ENCODE measurements at regions not wholly inside any gene's neighbourhood (a gene's known extent, or its start where the extent isn't known, plus 50 kb on each side); places are given as distances from the start of the nearest gene placed in this dataset.

DNA sequence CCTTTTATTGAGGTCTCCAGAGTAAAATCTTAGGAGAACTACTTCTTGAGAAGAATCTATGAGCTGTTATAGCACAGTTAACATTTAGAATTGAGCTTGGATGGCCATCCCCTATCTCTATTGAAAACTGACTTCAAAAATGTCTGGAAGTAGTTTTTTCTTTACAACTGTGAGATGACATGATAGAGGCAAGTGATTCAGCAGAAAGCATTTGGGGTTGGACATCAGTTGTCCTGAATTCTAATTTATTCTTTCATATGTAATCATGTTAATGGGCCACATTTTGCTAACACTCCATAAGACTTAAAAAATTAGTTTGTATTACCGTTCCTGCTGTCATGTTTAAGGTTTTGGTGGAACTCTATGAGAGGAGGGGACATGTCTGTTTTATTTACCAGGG is 237.0 kb upstream of the SLC14A2 start:
- TF ChIP-seq, protein P1, sequence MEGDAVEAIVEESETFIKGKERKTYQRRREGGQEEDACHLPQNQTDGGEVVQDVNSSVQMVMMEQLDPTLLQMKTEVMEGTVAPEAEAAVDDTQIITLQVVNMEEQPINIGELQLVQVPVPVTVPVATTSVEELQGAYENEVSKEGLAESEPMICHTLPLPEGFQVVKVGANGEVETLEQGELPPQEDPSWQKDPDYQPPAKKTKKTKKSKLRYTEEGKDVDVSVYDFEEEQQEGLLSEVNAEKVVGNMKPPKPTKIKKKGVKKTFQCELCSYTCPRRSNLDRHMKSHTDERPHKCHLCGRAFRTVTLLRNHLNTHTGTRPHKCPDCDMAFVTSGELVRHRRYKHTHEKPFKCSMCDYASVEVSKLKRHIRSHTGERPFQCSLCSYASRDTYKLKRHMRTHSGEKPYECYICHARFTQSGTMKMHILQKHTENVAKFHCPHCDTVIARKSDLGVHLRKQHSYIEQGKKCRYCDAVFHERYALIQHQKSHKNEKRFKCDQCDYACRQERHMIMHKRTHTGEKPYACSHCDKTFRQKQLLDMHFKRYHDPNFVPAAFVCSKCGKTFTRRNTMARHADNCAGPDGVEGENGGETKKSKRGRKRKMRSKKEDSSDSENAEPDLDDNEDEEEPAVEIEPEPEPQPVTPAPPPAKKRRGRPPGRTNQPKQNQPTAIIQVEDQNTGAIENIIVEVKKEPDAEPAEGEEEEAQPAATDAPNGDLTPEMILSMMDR (IDR thresholded peaks at IDR 0.05; ENCODE audit: insufficient read depth, low read length, poor library complexity, severe bottlenecking): no peak
- Histone ChIP-seq H3K4me3 (replicated peaks; ENCODE audit: low read depth, low read length) (no peak overlapping the region), H3K36me3 (ENCODE audit: control insufficient read depth, insufficient read depth, low read length) (no peaks in the 10 kb centered on the region), H3K27me3 (replicated peaks; ENCODE audit: control insufficient read depth, insufficient read depth, low read length) (no peaks in the 10 kb centered on the region)
- no peak for DNase-seq (ENCODE audit: extremely low read depth, insufficient read length)

DNA sequence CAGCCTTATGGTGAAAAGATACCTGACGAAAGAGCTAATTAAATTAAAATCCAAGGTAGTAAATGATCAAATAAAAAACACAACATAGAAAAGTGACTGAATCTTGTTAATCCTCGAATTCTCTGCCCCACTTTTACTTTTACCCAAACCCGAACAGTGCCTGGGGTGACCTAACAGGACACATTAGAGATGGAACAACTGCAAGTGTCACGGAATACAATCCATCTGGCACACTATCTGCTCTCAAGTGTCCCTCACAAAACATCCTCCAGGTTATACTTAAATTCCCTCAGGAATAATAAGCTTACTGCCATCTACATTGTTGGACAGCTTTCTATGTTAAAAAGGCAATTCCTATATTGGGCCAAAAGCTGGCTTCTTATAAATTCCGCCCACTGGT is 236.3 kb upstream of the SLC14A2 start:
- Histone ChIP-seq H3K4me3 (replicated peaks; ENCODE audit: low read depth, low read length) (no peak overlapping the region), H3K27me3 (replicated peaks; ENCODE audit: control insufficient read depth, insufficient read depth, low read length) (no peaks in the 10 kb centered on the region), H3K36me3 (ENCODE audit: control insufficient read depth, insufficient read depth, low read length) (no peaks in the 10 kb centered on the region)
- DNase-seq (ENCODE audit: extremely low read depth, insufficient read length): no peak
- TF ChIP-seq, protein P1 (IDR thresholded peaks at IDR 0.05; ENCODE audit: insufficient read depth, low read length, poor library complexity, severe bottlenecking): no peak

DNA sequence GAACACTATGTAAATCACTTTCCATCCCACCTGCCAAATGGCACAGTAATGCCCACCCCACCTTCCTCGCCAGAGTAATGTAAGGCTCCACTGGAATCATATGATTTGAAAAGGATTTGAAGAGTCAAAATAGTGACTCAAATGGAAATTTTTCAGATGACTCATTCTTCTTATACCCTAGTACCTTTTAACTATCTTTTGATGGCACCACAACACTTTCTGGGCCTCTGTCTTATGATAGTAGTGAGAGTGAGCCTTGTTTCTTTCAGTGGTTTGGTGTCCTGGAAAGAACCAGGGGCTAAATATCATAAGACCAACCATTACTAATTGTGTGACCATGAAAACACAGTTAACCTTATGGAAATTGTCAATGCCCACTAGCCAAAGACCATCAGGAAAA is 235.4 kb upstream of the SLC14A2 start:
- peak; percentile 17 for DNase-seq (ENCODE audit: extremely low read depth, insufficient read length)

DNA sequence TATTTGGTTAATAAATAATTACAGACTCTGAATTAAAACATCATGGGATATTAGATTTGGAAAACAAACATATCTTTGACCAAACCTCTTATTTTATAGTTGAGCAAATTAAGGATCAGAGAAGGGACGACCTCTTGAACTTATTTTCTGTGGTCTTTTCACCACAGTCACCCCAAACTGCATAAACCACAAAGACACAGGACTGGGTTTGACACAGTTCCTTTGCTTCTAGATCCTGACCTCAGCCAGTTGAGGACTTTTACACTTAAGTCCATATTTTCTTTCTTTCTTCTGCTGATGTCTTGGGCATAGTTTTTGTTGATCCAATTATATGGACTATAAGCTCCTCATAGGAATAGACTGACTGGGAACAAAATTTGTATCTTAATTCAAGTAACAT is 234.0 kb upstream of the SLC14A2 start:
- H3K4me3 ChIP-seq (replicated peaks; ENCODE audit: low read depth, low read length): no peak overlapping the region
- H3K27me3 ChIP-seq (replicated peaks; ENCODE audit: control insufficient read depth, insufficient read depth, low read length): no peaks in the 10 kb centered on the region; the same call in 1 of the 2 replicates
- no peak for DNase-seq (ENCODE audit: extremely low read depth, insufficient read length)
- TF ChIP-seq, protein P1 (IDR thresholded peaks at IDR 0.05; ENCODE audit: insufficient read depth, low read length, poor library complexity, severe bottlenecking): no peak
- no peaks in the 10 kb centered on the region for H3K36me3 ChIP-seq (ENCODE audit: control insufficient read depth, insufficient read depth, low read length)

More for the DNA sequence above, 235.4 kb upstream of the SLC14A2 start:
- Histone ChIP-seq H3K36me3 (ENCODE audit: control insufficient read depth, insufficient read depth, low read length) (no peaks in the 10 kb centered on the region), H3K4me3 (replicated peaks; ENCODE audit: low read depth, low read length) (no peak overlapping the region), H3K27me3 (replicated peaks; ENCODE audit: control insufficient read depth, insufficient read depth, low read length) (no peaks in the 10 kb centered on the region)
- TF ChIP-seq, protein P1 (IDR thresholded peaks at IDR 0.05; ENCODE audit: insufficient read depth, low read length, poor library complexity, severe bottlenecking): no peak

DNA sequence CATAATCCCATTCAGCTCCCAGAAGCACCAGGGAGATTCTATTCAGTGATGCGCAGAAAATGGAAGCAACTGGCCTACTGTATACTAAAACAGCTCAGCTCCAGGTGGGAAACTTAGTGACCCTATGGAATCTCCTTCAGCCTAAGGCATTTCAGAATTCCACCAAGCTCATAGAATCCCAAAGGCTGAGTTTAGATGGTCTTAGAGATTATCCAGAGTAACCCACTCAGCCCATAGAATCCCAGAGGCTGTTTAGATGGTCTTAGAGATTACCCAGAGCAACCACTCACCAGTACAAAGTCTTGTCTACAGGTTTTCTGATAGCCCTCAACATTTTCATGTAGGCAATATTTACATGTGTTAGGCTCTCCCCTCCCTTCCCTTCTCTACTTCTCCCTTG is 232.0 kb upstream of the SLC14A2 start:
- no peak for DNase-seq (ENCODE audit: extremely low read depth, insufficient read length)
- no peak overlapping the region for H3K4me3 ChIP-seq (replicated peaks; ENCODE audit: low read depth, low read length)
- TF ChIP-seq, protein P1 (IDR thresholded peaks at IDR 0.05; ENCODE audit: insufficient read depth, low read length, poor library complexity, severe bottlenecking): no peak
- no peaks in the 10 kb centered on the region; the same call in 1 of the 2 replicates for H3K27me3 ChIP-seq (replicated peaks; ENCODE audit: control insufficient read depth, insufficient read depth, low read length)
- no peaks in the 10 kb centered on the region for H3K36me3 ChIP-seq (ENCODE audit: control insufficient read depth, insufficient read depth, low read length)

All from GM06990 (cell line).